GM13976 (cell line): ENCODE measurements at regions not wholly inside any gene's neighbourhood (a gene's known extent, or its start where the extent isn't known, plus 50 kb on each side); places are given as distances from the start of the nearest gene placed in this dataset.

Source experiments
- DNase-seq: peaks from one replicate; pipeline ENCODE4 v3.0.0; 2012; ENCODE audit warnings: low spot score
- CTCF ChIP-seq: IDR thresholded peaks from 2 replicates; pipeline ENCODE4 v1.5.1; 2012; ENCODE audit warnings: borderline replicate concordance, mild to moderate bottlenecking; ENCODE audit not compliant: insufficient read depth; ENCODE audit errors: extremely low read depth, missing control alignments, control extremely low read depth
- in situ Hi-C: fragments of 300-500 bp; cut with MboI; formaldehyde crosslinking; loops from one replicate; pipeline ENCODE4 v1.12.0; 2022; ENCODE audit warnings: low sequenced_read_pairs, mixed read lengths, inconsistent platforms; ENCODE audit not compliant: unreplicated experiment

- in situ Hi-C loops: no loop called here
- no peak for DNase-seq
- TF ChIP-seq CTCF: no peak
These were observed 920.1 kb upstream of the CNTN5 start for GRCh38 chr11:98100689-98101088.

- TF ChIP-seq CTCF: no peak
- in situ Hi-C loops: no loop called here
- no peak for DNase-seq
These were observed 919.4 kb upstream of the CNTN5 start for GRCh38 chr11:98101329-98101728.

DNA sequence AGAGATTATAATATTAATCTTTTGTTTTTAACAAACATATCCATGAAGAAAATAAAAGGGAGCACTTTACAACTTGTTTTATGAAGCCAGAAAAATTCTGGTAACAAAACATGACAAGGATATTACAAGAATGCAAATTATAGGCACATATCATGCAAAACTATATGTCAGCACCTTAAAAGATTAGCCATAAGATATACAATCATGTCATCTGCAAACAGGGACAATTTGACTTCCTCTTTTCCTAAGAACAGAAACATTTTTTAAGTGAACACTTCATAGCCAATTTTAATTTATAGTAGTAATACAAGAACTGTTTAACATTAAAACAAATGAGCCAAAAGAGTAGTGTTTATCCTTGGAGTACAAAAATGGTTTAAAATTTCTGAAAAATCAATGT lies 916.5 kb upstream of the CNTN5 start:
- no peak for DNase-seq
- in situ Hi-C loops: no loop called here
- TF ChIP-seq CTCF: no peak

- TF ChIP-seq CTCF: no peak
- DNase-seq: no peak
- in situ Hi-C loops: no loop called here
These were observed 913.0 kb upstream of the CNTN5 start for GRCh38 chr11:98107736-98108135.

DNA sequence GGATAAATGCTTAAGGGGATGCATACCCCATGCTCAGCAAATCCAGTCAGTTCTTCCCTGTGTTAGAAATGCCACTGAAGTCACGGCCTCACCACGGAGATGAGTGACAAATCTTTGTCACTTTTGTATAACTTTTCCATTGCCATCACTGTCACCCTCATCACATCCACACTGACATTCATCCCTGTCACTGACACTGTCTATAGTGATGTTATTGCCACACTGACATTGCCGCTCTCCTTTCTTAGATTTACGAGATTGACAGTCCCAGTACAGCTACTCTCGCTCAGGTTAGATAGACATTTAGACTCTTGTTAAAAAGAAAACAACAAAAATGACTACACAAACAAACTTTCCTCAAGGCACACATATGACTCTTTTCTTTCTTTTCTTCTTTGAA lies 910.7 kb upstream of the CNTN5 start:
- in situ Hi-C loops: no loop called here
- TF ChIP-seq CTCF: no peak
- no peak for DNase-seq

- no peak for DNase-seq
- TF ChIP-seq CTCF: no peak
- in situ Hi-C loops: no loop called here
These were observed 904.9 kb upstream of the CNTN5 start for GRCh38 chr11:98115873-98116272.

DNA sequence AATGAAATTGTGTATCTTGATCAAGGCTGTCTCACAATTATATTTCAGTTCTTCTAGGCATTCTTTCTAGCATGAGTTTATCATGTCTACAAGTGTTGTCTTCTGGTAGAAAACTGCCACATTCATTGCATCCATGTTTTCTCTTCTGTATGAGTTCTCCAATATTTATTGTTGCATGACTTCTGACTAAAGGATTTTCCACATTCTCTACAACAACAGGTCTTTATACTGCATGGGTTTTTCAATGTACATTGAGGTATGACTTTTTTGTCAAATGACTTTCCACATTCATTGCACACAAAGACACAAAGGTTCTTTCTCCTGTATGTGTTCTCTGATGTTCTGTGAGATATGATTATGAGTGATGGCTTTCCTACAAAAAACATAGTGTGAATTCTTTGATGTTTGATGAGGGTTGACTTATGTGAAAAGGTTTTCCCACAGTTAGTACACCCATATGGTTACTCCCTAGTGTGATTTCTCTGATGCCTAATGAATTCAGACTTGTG lies 890.6 kb upstream of the CNTN5 start:
- DNase-seq: no peak
- no peak for TF ChIP-seq CTCF
- in situ Hi-C loops: no loop called here
